Liver (tissue), 3 donors: ENCODE measurements at regions not wholly inside any gene's neighbourhood (a gene's known extent, or its start where the extent isn't known, plus 50 kb on each side); places are given as distances from the start of the nearest gene placed in this dataset.

ENCODE experiments used
- ATF3 ChIP-seq: IDR thresholded peaks from 2 replicates; pipeline ENCODE4 v1.6.1; 2016; ENCODE audit warnings: antibody characterized with exemption
- CTCF ChIP-seq: fragments of 150-350 bp; IDR thresholded peaks from 2 replicates; pipeline ENCODE4 v1.5.1; 2017; ENCODE audit warnings: improper control_type of control experiment, low read depth, low read length; ENCODE audit not compliant: missing input control
- FOXA1 ChIP-seq: IDR thresholded peaks from 2 replicates; pipeline ENCODE4 v1.6.1; 2016; ENCODE audit warnings: antibody characterized with exemption
- GABPA ChIP-seq, 2 donors: IDR thresholded peaks in 1 of 2; conservative IDR thresholded peaks in 1 of 2; 2 replicates each; pipeline ENCODE4 v1.6.1; 2016; ENCODE audit warnings: antibody characterized with exemption in 2 of 2, mild to moderate bottlenecking in 1 of 2, moderate library complexity in 1 of 2
- MAX ChIP-seq: IDR thresholded peaks from 2 replicates; pipeline ENCODE4 v1.6.1; 2016; ENCODE audit warnings: antibody characterized with exemption
- ZBTB33 ChIP-seq: IDR thresholded peaks from 2 replicates; pipeline ENCODE4 v1.6.1; 2016; ENCODE audit warnings: antibody characterized with exemption
- donor health status: healthy.
- donor health status: healthy.

- TF ChIP-seq MAX (no peak), CTCF (no peak), FOXA1 (no peak), GABPA (IDR thresholded peaks at IDR 0.05 in 1 of 2, conservative IDR thresholded peaks at IDR 0.05 in 1 of 2) (no peak), ATF3 (no peak), ZBTB33 (no peak)
These were observed 91.0 kb upstream of the ESR1 start for GRCh38 chr6:151716526-151716932.
